HEK293T (cell line): ENCODE measurements at regions not wholly inside any gene's neighbourhood (a gene's known extent, or its start where the extent isn't known, plus 50 kb on each side); places are given as distances from the start of the nearest gene placed in this dataset.

Experiments
- CTBP1 ChIP-seq: fragments of 450-650 bp; IDR thresholded peaks from 2 replicates; pipeline ENCODE4 v1.6.1; 2016; ENCODE audit warnings: borderline replicate concordance
- FOXA1 ChIP-seq: fragments of 450-650 bp; IDR thresholded peaks from 2 replicates; pipeline ENCODE4 v1.6.1; 2016; ENCODE audit warnings: mild to moderate bottlenecking
- FOXM1 ChIP-seq: fragments of 450-650 bp; IDR thresholded peaks from 2 replicates; pipeline ENCODE4 v1.6.1; 2017; ENCODE audit warnings: mild to moderate bottlenecking, borderline replicate concordance
- L3MBTL2 ChIP-seq: fragments of 450-650 bp; conservative IDR thresholded peaks from 2 replicates; pipeline ENCODE4 v1.6.1; 2016; ENCODE audit warnings: mild to moderate bottlenecking
- NFRKB ChIP-seq: fragments of 450-650 bp; IDR thresholded peaks from 2 replicates; pipeline ENCODE4 v1.6.1; 2016; ENCODE audit warnings: mild to moderate bottlenecking, moderate library complexity
- PKNOX1 ChIP-seq: fragments of 450-650 bp; IDR thresholded peaks from 2 replicates; pipeline ENCODE4 v1.6.1; 2016
- ZNF384 ChIP-seq: fragments of 450-650 bp; IDR thresholded peaks from 2 replicates; pipeline ENCODE4 v1.6.1; 2016

DNA sequence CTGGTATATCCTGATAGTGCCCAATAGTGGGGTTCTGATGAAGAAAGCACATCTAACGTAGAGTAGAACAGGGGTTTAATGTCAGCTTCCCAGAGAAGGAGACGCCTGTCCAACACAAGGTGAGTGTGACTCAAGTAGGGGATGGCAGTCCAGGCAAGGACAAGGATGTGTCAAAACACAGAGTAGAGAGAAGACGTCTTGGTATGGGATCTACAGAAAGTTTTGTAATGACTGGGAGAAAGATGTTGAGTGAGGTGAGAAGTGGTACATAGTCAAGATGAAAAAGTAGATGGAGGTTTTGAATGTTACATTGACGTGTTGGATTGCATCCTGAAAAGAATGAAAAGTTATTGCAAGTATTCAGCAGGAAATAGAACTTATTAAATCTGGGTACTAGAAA is 124.4 kb downstream of the TMA16 start:
- no peak for TF ChIP-seq FOXA1
- no peak for TF ChIP-seq FOXM1
- TF ChIP-seq ZNF384, result no peak
- TF ChIP-seq PKNOX1, result no peak
- TF ChIP-seq L3MBTL2, result no peak
- no peak for TF ChIP-seq NFRKB
- no peak for TF ChIP-seq CTBP1
